OCI-LY3 (cell line): ENCODE measurements at regions not wholly inside any gene's neighbourhood (a gene's known extent, or its start where the extent isn't known, plus 50 kb on each side); places are given as distances from the start of the nearest gene placed in this dataset.

ENCODE experiments used
- H2AFZ ChIP-seq: fragments of 200-600, 300-600 bp; shearing (Covaris generic); 2 replicates; pipeline ENCODE4 v1.6.0; 2014; ENCODE audit warnings: antibody characterized with exemption, low read depth, low read length
- H3K27ac ChIP-seq: fragments of 200-600, 300-600 bp; sonication (generic); 2 replicates; pipeline ENCODE4 v1.5.1; 2014; ENCODE audit warnings: mild to moderate bottlenecking, low read length, moderate library complexity, mixed read lengths
- H3K27me3 ChIP-seq: fragments of 200-600, 300-600 bp; sonication (generic); 2 replicates; pipeline ENCODE4 v1.6.1; 2014; ENCODE audit warnings: low read depth, low read length, mixed read lengths
- H3K36me3 ChIP-seq: fragments of 200-600, 300-600 bp; sonication (generic); replicated peaks from 2 replicates; pipeline ENCODE3; 2014; ENCODE audit warnings: low read depth, low read length, mixed read lengths
- H3K4me1 ChIP-seq: fragments of 300-600, 200-600 bp; sonication (generic); 2 replicates; pipeline ENCODE4 v1.6.1; 2014; ENCODE audit warnings: low read length, mixed read lengths
- H3K4me2 ChIP-seq: fragments of 200-600, 300-600 bp; sonication (generic); 2 replicates; pipeline ENCODE4 v1.6.1; 2014; ENCODE audit warnings: low read length, mixed read lengths
- H3K4me3 ChIP-seq: fragments of 300-600, 200-600 bp; sonication (generic); 2 replicates; pipeline ENCODE4 v1.5.1; 2014; ENCODE audit warnings: antibody characterized with exemption, mild to moderate bottlenecking, low read length, moderate library complexity
- H3K79me2 ChIP-seq: fragments of 300-600, 200-600 bp; shearing (Covaris generic); 2 replicates; pipeline ENCODE4 v1.6.1; 2014; ENCODE audit warnings: mild to moderate bottlenecking, low read length, mixed read lengths
- H3K9ac ChIP-seq: fragments of 300-600, 200-600 bp; shearing (Covaris generic); 2 replicates; pipeline ENCODE4 v1.6.0; 2014; ENCODE audit warnings: mild to moderate bottlenecking, low read length, moderate library complexity
- H3K9me3 ChIP-seq: fragments of 200-600, 300-600 bp; shearing (Covaris generic); 2 replicates; pipeline ENCODE4 v1.6.1; 2014; ENCODE audit warnings: low read length, mixed read lengths; ENCODE audit not compliant: insufficient read depth
- H4K20me1 ChIP-seq: fragments of 200-600, 300-600 bp; sonication (generic); 2 replicates; pipeline ENCODE4 v1.6.1; 2016; ENCODE audit warnings: low read length, mixed read lengths; ENCODE audit not compliant: insufficient read depth
- CTCF ChIP-seq: fragments of 200-600, 300-600 bp; sonication (generic); IDR thresholded peaks from 2 replicates; pipeline ENCODE4 v1.5.1; 2014; ENCODE audit warnings: antibody characterized with exemption, low read length, low read depth
- EZH2phosphoT487 ChIP-seq: fragments of 200-600 bp; shearing (Covaris generic); IDR thresholded peaks from 2 replicates; pipeline ENCODE4 v1.6.1; 2018; ENCODE audit warnings: antibody characterized with exemption, mixed run types, low read depth

GRCh38 chr7:46972205-46972604 is 609.7 kb downstream of the TNS3 start:
- H2AFZ ChIP-seq = no peak overlapping the region
- no peak overlapping the region for H3K4me2 ChIP-seq
- H3K27ac ChIP-seq = no peak overlapping the region

GRCh38 chr7:46970476-46970875 is 611.4 kb downstream of the TNS3 start:
- Histone ChIP-seq H3K79me2 (no peaks in the 10 kb centered on the region), H3K27ac (no peak overlapping the region), H3K4me3 (no peak overlapping the region)

More at GRCh38 chr7:46972205-46972604, 609.7 kb downstream of the TNS3 start:
- Histone ChIP-seq H3K4me1 (no peaks in the 10 kb centered on the region), H4K20me1 (no peaks in the 10 kb centered on the region), H3K27me3 (no peaks in the 10 kb centered on the region), H3K9me3 (no peaks in the 10 kb centered on the region; the same call in 1 of the 2 replicates), H3K79me2 (no peaks in the 10 kb centered on the region), H3K4me3 (no peak overlapping the region), H3K9ac (no peak overlapping the region), H3K36me3 (no peaks in the 10 kb centered on the region)
- no peak for TF ChIP-seq EZH2phosphoT487
- TF ChIP-seq CTCF = no peak

GRCh38 chr7:46970131-46970430 is 611.8 kb downstream of the TNS3 start:
- H3K79me2 ChIP-seq = no peaks in the 10 kb centered on the region
- no peak overlapping the region for H3K4me2 ChIP-seq
- H3K27ac ChIP-seq = no peak overlapping the region
- no peaks in the 10 kb centered on the region for H3K27me3 ChIP-seq
- no peak overlapping the region for H3K9ac ChIP-seq
- TF ChIP-seq EZH2phosphoT487 (no peak), CTCF (no peak)
- no peak overlapping the region for H3K4me3 ChIP-seq
- peaks cover 6% of the 10 kb centered on the region for H3K36me3 ChIP-seq
- no peak overlapping the region for H2AFZ ChIP-seq
- no peaks in the 10 kb centered on the region; the same call in 1 of the 2 replicates for H3K9me3 ChIP-seq
- no peaks in the 10 kb centered on the region for H4K20me1 ChIP-seq
- H3K4me1 ChIP-seq = no peaks in the 10 kb centered on the region

More at GRCh38 chr7:46970476-46970875, 611.4 kb downstream of the TNS3 start:
- Histone ChIP-seq H3K9ac (no peak overlapping the region), H2AFZ (no peak overlapping the region), H3K27me3 (no peaks in the 10 kb centered on the region), H3K4me2 (no peak overlapping the region), H3K9me3 (no peaks in the 10 kb centered on the region; the same call in 1 of the 2 replicates), H4K20me1 (no peaks in the 10 kb centered on the region), H3K36me3 (peaks cover 5% of the 10 kb centered on the region), H3K4me1 (no peaks in the 10 kb centered on the region)
- TF ChIP-seq CTCF (no peak), EZH2phosphoT487 (no peak)

GRCh38 chr7:46969303-46970130 is 612.4 kb downstream of the TNS3 start:
- Histone ChIP-seq H3K27me3 (no peaks in the 10 kb centered on the region), H3K79me2 (no peaks in the 10 kb centered on the region), H3K36me3 (peaks cover 6% of the 10 kb centered on the region), H3K9me3 (peaks cover 3% of the 10 kb centered on the region; the same call in 1 of the 2 replicates), H3K4me1 (no peaks in the 10 kb centered on the region), H4K20me1 (no peaks in the 10 kb centered on the region), H3K4me3 (no peak overlapping the region), H2AFZ (no peak overlapping the region), H3K9ac (no peak overlapping the region), H3K27ac (no peak overlapping the region), H3K4me2 (no peak overlapping the region)
- TF ChIP-seq CTCF (no peak), EZH2phosphoT487 (no peak)
